Thoracic aorta (tissue), 2 donors: ENCODE measurements at regions not wholly inside any gene's neighbourhood (a gene's known extent, or its start where the extent isn't known, plus 50 kb on each side); places are given as distances from the start of the nearest gene placed in this dataset.

Experiments
- ATAC-seq: fragments of 150-250 bp; one replicate; pipeline ENCODE4 v1.8.0; 2017; ENCODE audit warnings: low read depth; ENCODE audit not compliant: insufficient number of reproducible peaks, low FRiP score
- DNase-seq: peaks from one replicate; pipeline ENCODE4 v3.0.0-alpha.2; 2020; ENCODE audit warnings: low spot score
- H3K27ac ChIP-seq, 2 donors: fragments of 200-600 bp; sonication (generic); 1 replicate in 1 of 2; 2 replicates in 1 of 2; pipeline ENCODE4 v1.5.1; 2016; ENCODE audit warnings: mild to moderate bottlenecking in 2 of 2, moderate library complexity in 2 of 2
- H3K27me3 ChIP-seq: fragments of 200-600 bp; sonication (generic); replicated peaks from 2 replicates; pipeline ENCODE4 v1.6.0; 2016; ENCODE audit warnings: mild to moderate bottlenecking; ENCODE audit not compliant: insufficient read depth
- H3K36me3 ChIP-seq: fragments of 200-600 bp; sonication (generic); one replicate; pipeline ENCODE4 v1.5.1; 2016
- H3K4me1 ChIP-seq, 2 donors: fragments of 200-600 bp; sonication (generic); 1 replicate in 1 of 2; 2 replicates in 1 of 2; pipeline versions ENCODE4 v1.5.1 to v1.6.0; 2016; ENCODE audit warnings: low read depth in 2 of 2, mild to moderate bottlenecking in 1 of 2; ENCODE audit not compliant: control insufficient read depth in 1 of 2
- H3K4me3 ChIP-seq: fragments of 200-600 bp; sonication (generic); 2 replicates; pipeline ENCODE4 v1.5.1; 2016; ENCODE audit warnings: mild to moderate bottlenecking
- H3K9me3 ChIP-seq: fragments of 200-600 bp; sonication (generic); 2 replicates; pipeline ENCODE4 v1.5.1; 2016
- CTCF ChIP-seq: fragments of 200-600 bp; sonication (generic); IDR thresholded peaks from one replicate; pipeline ENCODE4 v1.5.1; 2019; ENCODE audit warnings: antibody characterized with exemption

DNA sequence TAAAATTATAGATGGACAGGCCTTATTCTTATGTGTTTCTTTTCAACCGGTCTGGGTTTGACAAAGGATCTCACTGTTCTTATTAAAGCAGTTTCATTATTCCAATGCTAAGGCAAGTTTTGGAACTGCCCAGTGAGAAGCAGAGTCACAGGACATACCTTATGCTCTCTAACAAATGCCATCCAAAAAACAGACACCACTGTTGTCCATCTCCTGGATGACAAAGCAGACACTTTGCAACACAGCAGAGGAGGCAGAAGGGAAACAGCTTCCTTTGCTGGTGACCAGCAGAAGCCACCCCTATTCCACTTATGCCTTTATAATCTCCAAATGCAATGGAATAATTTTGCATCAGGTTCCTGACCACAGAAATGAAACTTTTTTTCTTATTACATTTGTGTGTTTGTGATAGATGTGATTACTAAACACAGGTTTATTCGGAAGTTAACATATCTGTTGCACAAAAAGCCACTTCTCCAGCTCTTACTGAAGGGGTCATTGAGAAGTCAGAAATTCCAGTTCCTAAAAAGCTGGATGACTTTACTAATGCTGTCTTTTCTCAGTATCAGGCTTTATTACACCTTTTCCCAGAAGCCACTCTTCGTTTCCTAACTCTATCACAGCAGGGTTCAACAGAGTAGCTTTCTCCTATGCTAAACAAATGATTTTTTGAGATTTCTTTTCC, 115.6 kb downstream of the BTG1 start:
- DNase-seq (no peak), ATAC-seq (no peak)
- H3K27ac ChIP-seq: peak overlapping the region; percentile 36 to 43
- H3K4me1 ChIP-seq: peaks cover 28 to 68% of the 10 kb centered on the region in 2 donors
- H3K36me3 ChIP-seq: no peaks in the 10 kb centered on the region
- TF ChIP-seq CTCF: no peak
- H3K9me3 ChIP-seq: no peaks in the 10 kb centered on the region
- no peak overlapping the region for H3K4me3 ChIP-seq
- no peaks in the 10 kb centered on the region for H3K27me3 ChIP-seq

- Histone ChIP-seq H3K9me3 (no peaks in the 10 kb centered on the region), H3K27ac (peak overlapping the region; percentile 2 to 36), H3K4me3 (no peak overlapping the region), H3K4me1 (peaks cover 22 to 61% of the 10 kb centered on the region in 2 donors), H3K27me3 (no peaks in the 10 kb centered on the region), H3K36me3 (no peaks in the 10 kb centered on the region)
- no peak for TF ChIP-seq CTCF
- DNase-seq (no peak), ATAC-seq (no peak)
Measured at GRCh38 chr12:92029136-92029535, 116.5 kb downstream of the BTG1 start.

DNA sequence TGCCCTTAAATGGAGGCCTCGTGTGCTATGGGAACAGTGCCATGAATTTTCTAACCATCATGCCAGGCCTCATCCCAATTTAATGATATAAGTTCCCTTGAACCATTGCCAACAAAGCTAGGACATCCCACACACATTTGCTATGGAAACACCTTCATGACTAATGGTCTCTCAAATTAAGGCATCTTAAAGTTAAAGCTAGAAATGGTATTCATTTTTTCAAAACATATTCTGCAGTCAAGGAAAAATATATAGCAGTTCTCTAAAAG, 117.3 kb downstream of the BTG1 start:
- H3K27me3 ChIP-seq: no peaks in the 10 kb centered on the region
- H3K9me3 ChIP-seq: no peaks in the 10 kb centered on the region
- H3K4me3 ChIP-seq: no peak overlapping the region
- peaks cover 20 to 58% of the 10 kb centered on the region in 2 donors for H3K4me1 ChIP-seq
- peak overlapping the region; percentile 2 to 21 for H3K27ac ChIP-seq
- ATAC-seq: no peak
- no peak for TF ChIP-seq CTCF
- no peaks in the 10 kb centered on the region for H3K36me3 ChIP-seq
- DNase-seq: no peak

DNA sequence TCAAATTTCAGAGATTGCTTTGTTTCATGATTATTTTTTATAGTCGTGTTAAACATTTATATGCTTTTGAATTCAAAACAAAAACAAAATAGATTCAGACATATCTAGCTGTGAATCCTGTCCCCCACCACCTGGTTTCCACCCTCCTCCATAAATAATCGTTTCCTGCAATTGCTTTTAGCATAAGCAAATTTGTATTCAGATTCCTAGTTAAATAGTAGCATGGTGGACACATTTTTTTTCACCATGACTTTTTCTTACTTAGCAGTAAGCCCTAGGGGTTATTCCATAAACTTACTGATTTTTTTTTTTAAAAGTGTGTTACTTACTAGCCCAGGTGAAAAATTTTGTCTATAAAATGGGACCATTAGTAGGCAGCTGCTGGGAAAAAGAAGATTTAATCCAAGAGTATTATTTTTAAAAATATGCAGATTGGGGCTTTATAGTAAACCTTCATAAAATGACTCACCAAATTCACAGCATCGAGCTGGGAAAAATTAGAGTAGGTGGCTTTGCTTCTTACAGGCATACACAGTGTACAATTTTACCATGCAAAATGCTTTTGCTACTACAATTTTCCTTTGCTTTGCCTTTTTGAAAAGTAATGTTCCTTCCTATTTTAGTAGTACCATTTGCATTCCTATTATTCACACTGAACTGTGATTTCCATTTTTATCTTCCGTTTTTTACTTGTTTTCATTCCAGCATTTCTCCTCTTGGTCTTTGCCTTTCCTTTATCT, 117.8 kb downstream of the BTG1 start:
- Histone ChIP-seq H3K36me3 (no peaks in the 10 kb centered on the region), H3K9me3 (no peaks in the 10 kb centered on the region), H3K27me3 (no peaks in the 10 kb centered on the region), H3K27ac (peak overlapping the region; percentile 2 to 21), H3K4me3 (no peak overlapping the region), H3K4me1 (peaks cover 17 to 54% of the 10 kb centered on the region in 2 donors)
- ATAC-seq (no peak), DNase-seq (no peak)
- TF ChIP-seq CTCF: no peak

GRCh38 chr12:92027243-92027642, 118.4 kb downstream of the BTG1 start:
- Histone ChIP-seq H3K4me3 (no peak overlapping the region), H3K9me3 (no peaks in the 10 kb centered on the region), H3K36me3 (no peaks in the 10 kb centered on the region), H3K4me1 (peaks cover 17 to 50% of the 10 kb centered on the region in 2 donors), H3K27ac (peak overlapping the region; percentile 2 to 47), H3K27me3 (no peaks in the 10 kb centered on the region)
- DNase-seq (no peak), ATAC-seq (no peak)
- no peak for TF ChIP-seq CTCF
